ENCODE measurements at regions not wholly inside any gene's neighbourhood (a gene's known extent, or its start where the extent isn't known, plus 50 kb on each side); places are given as distances from the start of the nearest gene placed in this dataset.

DNA sequence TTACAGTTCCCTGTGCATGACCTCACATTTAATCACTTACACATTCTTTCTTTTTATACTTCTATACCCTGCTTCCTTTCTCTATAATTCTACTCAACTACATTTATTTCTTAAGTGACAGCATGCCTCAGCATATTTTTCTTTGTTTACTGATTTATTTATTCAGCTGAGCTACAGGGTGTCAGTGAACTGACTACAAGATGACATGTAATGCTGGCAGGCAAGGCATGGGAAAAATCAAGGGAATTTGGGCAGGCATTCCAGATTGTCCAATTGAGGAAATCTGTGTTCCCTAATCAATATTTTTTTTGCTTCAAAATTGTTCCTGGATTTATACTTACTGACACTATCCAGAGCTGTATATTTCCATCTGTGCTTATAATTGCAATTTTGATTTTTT lies 875.5 kb downstream of the C4orf33 start:
- DNase-seq (ENCODE audit: low read depth, low spot score) (no peak), ATAC-seq (no peak), FAIRE-seq (no peak)
- Histone ChIP-seq H3K79me2 (ENCODE audit: control insufficient read depth, insufficient read depth, low read length) (no peaks in the 10 kb centered on the region), H3K4me2 (ENCODE audit: control insufficient read depth, insufficient read depth) (no peak overlapping the region), H3K27me3 (replicated peaks in 1 of 2; ENCODE audit: control insufficient read depth in 2 of 2, insufficient read depth in 2 of 2, low read length in 1 of 2) (no peaks in the 10 kb centered on the region), H3K9ac (ENCODE audit: control insufficient read depth, insufficient read depth, low read length) (no peak overlapping the region), H2AFZ (ENCODE audit: control insufficient read depth, low read depth, low read length) (no peak overlapping the region), H3K27ac (ENCODE audit: control insufficient read depth, insufficient read depth) (no peak overlapping the region), H4K20me1 (ENCODE audit: control insufficient read depth, insufficient read depth) (no peaks in the 10 kb centered on the region), H3K4me1 (ENCODE audit: control insufficient read depth, insufficient read depth, low read length) (no peaks in the 10 kb centered on the region), H3K36me3 (ENCODE audit: control insufficient read depth in 2 of 2, insufficient read depth in 2 of 2, low read length in 1 of 2) (no peaks in the 10 kb centered on the region), H3K4me3 (no peak overlapping the region), H3K9me3 (replicated peaks; ENCODE audit: control insufficient read depth, insufficient read depth, low read length) (no peaks in the 10 kb centered on the region)
- ChIA-PET SMC1A (ENCODE audit: uncharacterized antibody, unreplicated experiment) (interaction anchor here (0.8 to 1.2 kb wide), 3 partner anchors 10 to 40 kb away, joined by 3 to 4 read pairs (median 4); no protein-coding TSS in a partner anchor), RAD21 (ENCODE audit: unreplicated experiment) (interaction anchor here (0.7 to 1.0 kb wide), 2 partner anchors 10 to 849 kb away, joined by 3 read pairs; no protein-coding TSS in a partner anchor), CTCF (interaction anchor here (1.1 to 1.2 kb wide), 3 partner anchors 13 to 336 kb away, joined by 3 to 5 read pairs (median 3); no protein-coding TSS in a partner anchor), POLR2A (no interaction called here)
- TF ChIP-seq CHD2 (IDR thresholded peaks at IDR 0.05; ENCODE audit: borderline replicate concordance, low read depth, low read length), result no peak
- no peak for TF ChIP-seq NR2C1 (IDR thresholded peaks at IDR 0.05)
- TF ChIP-seq, protein P1, sequence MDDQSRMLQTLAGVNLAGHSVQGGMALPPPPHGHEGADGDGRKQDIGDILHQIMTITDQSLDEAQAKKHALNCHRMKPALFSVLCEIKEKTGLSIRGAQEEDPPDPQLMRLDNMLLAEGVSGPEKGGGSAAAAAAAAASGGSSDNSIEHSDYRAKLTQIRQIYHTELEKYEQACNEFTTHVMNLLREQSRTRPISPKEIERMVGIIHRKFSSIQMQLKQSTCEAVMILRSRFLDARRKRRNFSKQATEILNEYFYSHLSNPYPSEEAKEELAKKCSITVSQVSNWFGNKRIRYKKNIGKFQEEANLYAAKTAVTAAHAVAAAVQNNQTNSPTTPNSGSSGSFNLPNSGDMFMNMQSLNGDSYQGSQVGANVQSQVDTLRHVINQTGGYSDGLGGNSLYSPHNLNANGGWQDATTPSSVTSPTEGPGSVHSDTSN (IDR thresholded peaks at IDR 0.05; ENCODE audit: insufficient replicate concordance, low read depth, low read length), result no peak
- no peak for TF ChIP-seq ATF3 (IDR thresholded peaks at IDR 0.05; ENCODE audit: borderline replicate concordance, extremely low read depth, low read depth, low read length)
- TF ChIP-seq ZSCAN29 (IDR thresholded peaks at IDR 0.05), result no peak
- no peak for TF ChIP-seq YY1 (IDR thresholded peaks at IDR 0.05; ENCODE audit: low read depth, low read length)
- no peak for TF ChIP-seq RUNX3 (IDR thresholded peaks at IDR 0.05; ENCODE audit: low read length)
- no peak for TF ChIP-seq MAX (IDR thresholded peaks at IDR 0.05; ENCODE audit: low read depth, low read length)
- BruUV-seq (replicated peaks), result no TSS peak
- intact Hi-C loops (cut with micrococcal nuclease; ENCODE audit: unreplicated experiment) (no loop called here), in situ Hi-C loops (cut with MboI) (no loop called here)

Data from GM12878 (cell line).